H9 (cell line): ENCODE measurements at regions not wholly inside any gene's neighbourhood (a gene's known extent, or its start where the extent isn't known, plus 50 kb on each side); places are given as distances from the start of the nearest gene placed in this dataset.

Experiments used
- DNase-seq: peaks from one replicate; pipeline ENCODE4 v3.0.0-alpha.2; 2017
- H2AFZ ChIP-seq: one replicate; pipeline ENCODE4 v1.6.1; 2013; ENCODE audit warnings: mild to moderate bottlenecking, low read length, control low read depth, moderate library complexity
- H2AK5ac ChIP-seq: 2 replicates; pipeline ENCODE4 v1.6.1; 2013; ENCODE audit warnings: low read length, control low read depth, mixed read lengths; ENCODE audit not compliant: insufficient read length
- H2BK120ac ChIP-seq: one replicate; pipeline ENCODE4 v1.6.1; 2013; ENCODE audit warnings: low read depth, mild to moderate bottlenecking, low read length, control low read depth, inconsistent platforms; ENCODE audit not compliant: poor library complexity, severe bottlenecking
- H2BK12ac ChIP-seq: 2 replicates; pipeline ENCODE4 v1.6.1; 2013; ENCODE audit warnings: low read length, control low read depth, mixed read lengths, low read depth; ENCODE audit not compliant: insufficient read length
- H2BK15ac ChIP-seq: 2 replicates; pipeline ENCODE4 v1.6.1; 2013; ENCODE audit warnings: low read depth, low read length, control low read depth
- H2BK20ac ChIP-seq: one replicate; pipeline ENCODE4 v1.6.1; 2013; ENCODE audit warnings: low read depth, mild to moderate bottlenecking, low read length, control low read depth, inconsistent platforms; ENCODE audit not compliant: poor library complexity, severe bottlenecking
- H2BK5ac ChIP-seq: 2 replicates; pipeline ENCODE4 v1.6.1; 2013; ENCODE audit warnings: low read length, control low read depth, mixed read lengths; ENCODE audit not compliant: insufficient read length
- H3K14ac ChIP-seq: 2 replicates; pipeline ENCODE4 v1.6.1; 2013; ENCODE audit warnings: low read length, control low read depth; ENCODE audit not compliant: insufficient read depth
- H3K18ac ChIP-seq: 2 replicates; pipeline ENCODE4 v1.6.1; 2013; ENCODE audit warnings: low read depth, mild to moderate bottlenecking, mixed read lengths, low read length, control low read depth; ENCODE audit not compliant: insufficient read length
- H3K23ac ChIP-seq: 2 replicates; pipeline ENCODE4 v1.6.1; 2013; ENCODE audit warnings: low read length, control low read depth, mixed read lengths, low read depth; ENCODE audit not compliant: insufficient read length
- H3K23me2 ChIP-seq: 2 replicates; pipeline ENCODE4 v1.6.1; 2013; ENCODE audit warnings: low read depth, mild to moderate bottlenecking, mixed read lengths, low read length, control low read depth; ENCODE audit not compliant: insufficient read length, poor library complexity, severe bottlenecking
- H3K27ac ChIP-seq: 2 replicates; pipeline ENCODE4 v1.5.1; 2013; ENCODE audit warnings: low read length, control low read depth, mixed read lengths, low read depth; ENCODE audit not compliant: insufficient read length
- H3K27me3 ChIP-seq: 2 replicates; pipeline ENCODE4 v1.6.1; 2013; ENCODE audit warnings: low read length, control low read depth, inconsistent platforms; ENCODE audit not compliant: insufficient read depth
- H3K4ac ChIP-seq: 2 replicates; pipeline ENCODE4 v1.6.1; 2013; ENCODE audit warnings: low read depth, mild to moderate bottlenecking, control low read depth, inconsistent platforms, low read length, moderate library complexity
- H3K4me1 ChIP-seq: 2 replicates; pipeline ENCODE4 v1.6.1; 2013; ENCODE audit warnings: low read length, control low read depth, inconsistent platforms; ENCODE audit not compliant: insufficient read depth
- H3K4me2 ChIP-seq: 2 replicates; pipeline ENCODE4 v1.6.1; 2013; ENCODE audit warnings: low read length, control low read depth, mixed read lengths; ENCODE audit not compliant: insufficient read length, insufficient read depth
- H3K56ac ChIP-seq: 2 replicates; pipeline ENCODE4 v1.6.1; 2013; ENCODE audit warnings: low read depth, mild to moderate bottlenecking, mixed read lengths, low read length, control low read depth; ENCODE audit not compliant: insufficient read length
- H3K79me1 ChIP-seq: 2 replicates; pipeline ENCODE4 v1.6.1; 2013; ENCODE audit warnings: low read depth, mild to moderate bottlenecking, moderate library complexity, low read length, control low read depth, inconsistent platforms; ENCODE audit not compliant: insufficient read depth, poor library complexity, severe bottlenecking
- H3K79me2 ChIP-seq: 2 replicates; pipeline ENCODE4 v1.6.1; 2013; ENCODE audit warnings: low read length, control low read depth, inconsistent platforms; ENCODE audit not compliant: insufficient read depth
- H3K9ac ChIP-seq: 2 replicates; pipeline ENCODE4 v1.6.1; 2013; ENCODE audit warnings: low read length, control low read depth, mixed read lengths; ENCODE audit not compliant: insufficient read length; ENCODE audit errors: extremely low read depth
- H3K9me3 ChIP-seq: one replicate; pipeline ENCODE4 v1.6.1; 2013; ENCODE audit warnings: low read depth, low read length, inconsistent platforms; ENCODE audit not compliant: control insufficient read depth
- H3T11ph ChIP-seq: one replicate; pipeline ENCODE4 v1.6.1; 2013; ENCODE audit warnings: mild to moderate bottlenecking, low read length, control low read depth, inconsistent platforms
- H4K20me1 ChIP-seq: one replicate; pipeline ENCODE4 v1.6.1; 2013; ENCODE audit not compliant: control insufficient read depth, insufficient read length, insufficient read depth
- H4K5ac ChIP-seq: 2 replicates; pipeline ENCODE4 v1.6.1; 2013; ENCODE audit warnings: low read depth, mild to moderate bottlenecking, mixed read lengths, low read length, control low read depth; ENCODE audit not compliant: insufficient read length
- H4K8ac ChIP-seq: replicated peaks from 2 replicates; pipeline ENCODE4 v1.6.1; 2013; ENCODE audit warnings: low read length, control low read depth, mixed read lengths, low read depth; ENCODE audit not compliant: insufficient read length
- H4K91ac ChIP-seq: 2 replicates; pipeline ENCODE4 v1.6.1; 2013; ENCODE audit warnings: low read depth, mild to moderate bottlenecking, moderate library complexity, mixed read lengths, low read length, control low read depth; ENCODE audit not compliant: insufficient read length
- H3K27ac Mint-ChIP-seq, 3 experiments: 2 replicates in 2 of 3; 3 replicates in 1 of 3; pipeline ENCODE4 v1.8.0; 2020 to 2021; ENCODE audit warnings: mixed read lengths in 3 of 3, mild to moderate bottlenecking in 1 of 3, moderate library complexity in 1 of 3
- H3K27me3 Mint-ChIP-seq: 2 replicates; pipeline ENCODE4 v1.8.0; 2021; ENCODE audit warnings: low read depth, mild to moderate bottlenecking, moderate library complexity, mixed read lengths
- H3K36me3 Mint-ChIP-seq, 3 experiments: 2 replicates in 2 of 3; 3 replicates in 1 of 3; pipeline ENCODE4 v1.8.0; 2020 to 2021; ENCODE audit warnings: low read depth in 3 of 3, mixed read lengths in 3 of 3; ENCODE audit not compliant: insufficient read depth in 1 of 3
- H3K4me1 Mint-ChIP-seq, 2 experiments: 2 replicates each; pipeline ENCODE4 v1.8.0; 2020; ENCODE audit warnings: mixed read lengths in 2 of 2
- H3K4me3 Mint-ChIP-seq, 2 experiments: 2 replicates in 1 of 2; 3 replicates in 1 of 2; pipeline ENCODE4 v1.8.0; 2020 to 2021; ENCODE audit warnings: mild to moderate bottlenecking in 2 of 2, mixed read lengths in 2 of 2, moderate library complexity in 1 of 2
- H3K9me3 Mint-ChIP-seq, 2 experiments: 2 replicates in 1 of 2; 3 replicates in 1 of 2; pipeline ENCODE4 v1.8.0; 2020; ENCODE audit warnings: mild to moderate bottlenecking in 2 of 2, mixed read lengths in 2 of 2, moderate library complexity in 1 of 2
- CTCF ChIP-seq: fragments of 200-600 bp; sonication (generic); conservative IDR thresholded peaks from 3 replicates; pipeline ENCODE4 v1.8.0; 2021; ENCODE audit warnings: antibody characterized with exemption, mild to moderate bottlenecking
- WGBS: extraction: QIAGEN DNeasy Blood & Tissue Kit; methylation state at CpG from one replicate; pipeline ENCODE4 v1.1.7; 2013; ENCODE audit warnings: missing lambda C conversion rate, low lambda C conversion rate, mixed read lengths; ENCODE audit not compliant: insufficient read length; ENCODE audit errors: extremely low coverage; 5-methylcytosine and 5-hydroxymethylcytosine counted together

- Histone ChIP-seq H4K8ac (no peak overlapping the region), H3K4ac (no peak overlapping the region), H2BK15ac (no peak overlapping the region), H3K9me3 (no peaks in the 10 kb centered on the region), H2BK20ac (no peak overlapping the region), H3K18ac (no peak overlapping the region), H3K23ac (no peak overlapping the region), H2AFZ (no peak overlapping the region), H3K79me1 (no peaks in the 10 kb centered on the region), H3K23me2 (no peaks in the 10 kb centered on the region), H3K9ac (no peak overlapping the region), H3K79me2 (no peaks in the 10 kb centered on the region), H2BK120ac (no peak overlapping the region), H4K5ac (no peak overlapping the region), H3K4me1 (no peaks in the 10 kb centered on the region), H3T11ph (no peak overlapping the region), H3K27me3 (no peaks in the 10 kb centered on the region), H2AK5ac (no peak overlapping the region), H3K27ac (no peak overlapping the region), H4K20me1 (no peaks in the 10 kb centered on the region), H2BK12ac (no peak overlapping the region), H3K56ac (no peak overlapping the region), H3K4me2 (no peak overlapping the region), H2BK5ac (no peak overlapping the region), H4K91ac (no peak overlapping the region), H3K14ac (no peak overlapping the region)
- Mint-ChIP-seq H3K4me1 (peaks cover 3 to 6% of the 10 kb centered on the region in 2 experiments; a peak in 3 of 4 replicates), H3K4me3 (no peak overlapping the region), H3K9me3 (no peaks in the 10 kb centered on the region), H3K27ac (no peak overlapping the region), H3K36me3 (no peaks in the 10 kb centered on the region), H3K27me3 (0 out of 2 replicates have a peak, but pooled peaks cover 2% of the 10 kb centered on the region)
- 100% methylated on average over 1 of the region's 11 CpGs for WGBS
- no peak for DNase-seq
- TF ChIP-seq CTCF, result no peak
Observed at GRCh38 chr10:121406823-121407545, 191.3 kb downstream of the FGFR2 start.
